ENCODE measurements at regions not wholly inside any gene's neighbourhood (a gene's known extent, or its start where the extent isn't known, plus 50 kb on each side); places are given as distances from the start of the nearest gene placed in this dataset.

DNA sequence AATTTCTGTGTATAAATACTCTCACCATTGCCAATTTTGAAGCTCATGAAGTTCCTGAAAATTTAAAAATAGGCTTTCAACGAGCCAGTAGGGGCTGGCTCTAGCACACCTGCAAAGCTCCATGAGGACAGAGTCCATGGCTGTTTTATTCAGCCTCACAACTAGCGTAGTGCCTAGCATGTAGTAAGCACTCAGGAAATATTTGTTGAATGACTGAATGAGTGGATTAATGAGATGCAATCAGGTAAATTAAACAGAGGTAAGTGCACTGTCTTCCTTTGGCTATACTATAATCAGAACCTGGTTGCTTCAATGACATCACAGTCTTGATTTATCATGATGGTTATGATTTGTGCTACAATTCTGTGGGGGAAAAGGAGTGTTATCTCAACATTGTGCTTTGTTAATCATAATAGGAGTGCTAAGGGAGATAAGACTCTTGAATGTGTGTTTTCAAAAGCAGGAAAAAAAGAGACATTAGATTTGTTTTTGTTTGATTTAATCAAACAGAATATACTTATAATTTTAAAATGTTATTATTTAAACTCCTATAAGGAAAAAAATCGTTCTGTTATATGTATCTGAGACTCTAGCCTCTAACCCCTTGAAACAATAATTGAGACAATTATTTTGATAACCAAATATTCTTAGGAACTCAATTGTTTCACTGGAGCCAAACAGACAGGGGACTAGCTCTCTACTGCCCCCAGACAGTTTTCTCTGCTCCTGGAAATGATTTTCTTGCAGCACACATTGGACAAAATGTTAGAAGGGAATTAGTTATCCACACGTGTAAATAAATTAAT lies 171.7 kb upstream of the ATP11B start:
- TF ChIP-seq SPI1 (IDR thresholded peaks at IDR 0.05; ENCODE audit: borderline replicate concordance, low read depth) (no peak), GABPA (IDR thresholded peaks at IDR 0.05; ENCODE audit: low read depth) (no peak), POLR2AphosphoS5 (IDR thresholded peaks at IDR 0.05; ENCODE audit: low read depth) (no peak)
- TF ChIP-seq, protein P1, sequence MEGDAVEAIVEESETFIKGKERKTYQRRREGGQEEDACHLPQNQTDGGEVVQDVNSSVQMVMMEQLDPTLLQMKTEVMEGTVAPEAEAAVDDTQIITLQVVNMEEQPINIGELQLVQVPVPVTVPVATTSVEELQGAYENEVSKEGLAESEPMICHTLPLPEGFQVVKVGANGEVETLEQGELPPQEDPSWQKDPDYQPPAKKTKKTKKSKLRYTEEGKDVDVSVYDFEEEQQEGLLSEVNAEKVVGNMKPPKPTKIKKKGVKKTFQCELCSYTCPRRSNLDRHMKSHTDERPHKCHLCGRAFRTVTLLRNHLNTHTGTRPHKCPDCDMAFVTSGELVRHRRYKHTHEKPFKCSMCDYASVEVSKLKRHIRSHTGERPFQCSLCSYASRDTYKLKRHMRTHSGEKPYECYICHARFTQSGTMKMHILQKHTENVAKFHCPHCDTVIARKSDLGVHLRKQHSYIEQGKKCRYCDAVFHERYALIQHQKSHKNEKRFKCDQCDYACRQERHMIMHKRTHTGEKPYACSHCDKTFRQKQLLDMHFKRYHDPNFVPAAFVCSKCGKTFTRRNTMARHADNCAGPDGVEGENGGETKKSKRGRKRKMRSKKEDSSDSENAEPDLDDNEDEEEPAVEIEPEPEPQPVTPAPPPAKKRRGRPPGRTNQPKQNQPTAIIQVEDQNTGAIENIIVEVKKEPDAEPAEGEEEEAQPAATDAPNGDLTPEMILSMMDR (IDR thresholded peaks at IDR 0.05; ENCODE audit: insufficient read depth, low read length), result no peak
- TF ChIP-seq, protein P2, sequence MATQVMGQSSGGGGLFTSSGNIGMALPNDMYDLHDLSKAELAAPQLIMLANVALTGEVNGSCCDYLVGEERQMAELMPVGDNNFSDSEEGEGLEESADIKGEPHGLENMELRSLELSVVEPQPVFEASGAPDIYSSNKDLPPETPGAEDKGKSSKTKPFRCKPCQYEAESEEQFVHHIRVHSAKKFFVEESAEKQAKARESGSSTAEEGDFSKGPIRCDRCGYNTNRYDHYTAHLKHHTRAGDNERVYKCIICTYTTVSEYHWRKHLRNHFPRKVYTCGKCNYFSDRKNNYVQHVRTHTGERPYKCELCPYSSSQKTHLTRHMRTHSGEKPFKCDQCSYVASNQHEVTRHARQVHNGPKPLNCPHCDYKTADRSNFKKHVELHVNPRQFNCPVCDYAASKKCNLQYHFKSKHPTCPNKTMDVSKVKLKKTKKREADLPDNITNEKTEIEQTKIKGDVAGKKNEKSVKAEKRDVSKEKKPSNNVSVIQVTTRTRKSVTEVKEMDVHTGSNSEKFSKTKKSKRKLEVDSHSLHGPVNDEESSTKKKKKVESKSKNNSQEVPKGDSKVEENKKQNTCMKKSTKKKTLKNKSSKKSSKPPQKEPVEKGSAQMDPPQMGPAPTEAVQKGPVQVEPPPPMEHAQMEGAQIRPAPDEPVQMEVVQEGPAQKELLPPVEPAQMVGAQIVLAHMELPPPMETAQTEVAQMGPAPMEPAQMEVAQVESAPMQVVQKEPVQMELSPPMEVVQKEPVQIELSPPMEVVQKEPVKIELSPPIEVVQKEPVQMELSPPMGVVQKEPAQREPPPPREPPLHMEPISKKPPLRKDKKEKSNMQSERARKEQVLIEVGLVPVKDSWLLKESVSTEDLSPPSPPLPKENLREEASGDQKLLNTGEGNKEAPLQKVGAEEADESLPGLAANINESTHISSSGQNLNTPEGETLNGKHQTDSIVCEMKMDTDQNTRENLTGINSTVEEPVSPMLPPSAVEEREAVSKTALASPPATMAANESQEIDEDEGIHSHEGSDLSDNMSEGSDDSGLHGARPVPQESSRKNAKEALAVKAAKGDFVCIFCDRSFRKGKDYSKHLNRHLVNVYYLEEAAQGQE (IDR thresholded peaks at IDR 0.05; ENCODE audit: insufficient replicate concordance, low read depth), result no peak
- no peak overlapping the region for H3K4me3 ChIP-seq (replicated peaks; ENCODE audit: insufficient read depth, low read length)
- no peak overlapping the region for H3K27ac ChIP-seq (replicated peaks)
- H3K27me3 ChIP-seq (ENCODE audit: insufficient read depth, poor library complexity, severe bottlenecking), result no peaks in the 10 kb centered on the region
- no peak for DNase-seq (ENCODE audit: low read depth in 1 of 2, low spot score in 1 of 2)

DNA sequence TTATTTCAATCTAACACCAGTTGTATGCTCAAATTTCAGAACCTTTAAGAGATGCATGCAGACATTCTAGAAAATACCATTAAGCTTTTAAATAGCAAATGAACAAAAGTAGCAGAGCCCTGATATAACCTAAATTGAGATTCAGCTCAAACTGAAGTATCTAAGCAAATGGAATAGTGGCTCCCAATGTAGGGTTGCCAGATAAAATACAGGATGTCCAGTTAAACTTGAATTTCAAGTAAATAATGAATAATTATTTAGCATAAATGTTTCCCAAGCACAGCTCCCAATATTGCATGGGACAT lies 171.1 kb upstream of the ATP11B start:
- Histone ChIP-seq H3K4me3 (replicated peaks; ENCODE audit: insufficient read depth, low read length) (no peak overlapping the region), H3K27ac (replicated peaks) (no peak overlapping the region), H3K27me3 (ENCODE audit: insufficient read depth, poor library complexity, severe bottlenecking) (no peaks in the 10 kb centered on the region)
- DNase-seq (ENCODE audit: low read depth in 1 of 2, low spot score in 1 of 2), result no peak
- no peak for TF ChIP-seq SPI1 (IDR thresholded peaks at IDR 0.05; ENCODE audit: borderline replicate concordance, low read depth)
- TF ChIP-seq, protein P1 (IDR thresholded peaks at IDR 0.05; ENCODE audit: insufficient read depth, low read length), result no peak
- no peak for TF ChIP-seq POLR2AphosphoS5 (IDR thresholded peaks at IDR 0.05; ENCODE audit: low read depth)
- TF ChIP-seq, protein P2 (IDR thresholded peaks at IDR 0.05; ENCODE audit: insufficient replicate concordance, low read depth), result no peak
- TF ChIP-seq GABPA (IDR thresholded peaks at IDR 0.05; ENCODE audit: low read depth), result no peak

DNA sequence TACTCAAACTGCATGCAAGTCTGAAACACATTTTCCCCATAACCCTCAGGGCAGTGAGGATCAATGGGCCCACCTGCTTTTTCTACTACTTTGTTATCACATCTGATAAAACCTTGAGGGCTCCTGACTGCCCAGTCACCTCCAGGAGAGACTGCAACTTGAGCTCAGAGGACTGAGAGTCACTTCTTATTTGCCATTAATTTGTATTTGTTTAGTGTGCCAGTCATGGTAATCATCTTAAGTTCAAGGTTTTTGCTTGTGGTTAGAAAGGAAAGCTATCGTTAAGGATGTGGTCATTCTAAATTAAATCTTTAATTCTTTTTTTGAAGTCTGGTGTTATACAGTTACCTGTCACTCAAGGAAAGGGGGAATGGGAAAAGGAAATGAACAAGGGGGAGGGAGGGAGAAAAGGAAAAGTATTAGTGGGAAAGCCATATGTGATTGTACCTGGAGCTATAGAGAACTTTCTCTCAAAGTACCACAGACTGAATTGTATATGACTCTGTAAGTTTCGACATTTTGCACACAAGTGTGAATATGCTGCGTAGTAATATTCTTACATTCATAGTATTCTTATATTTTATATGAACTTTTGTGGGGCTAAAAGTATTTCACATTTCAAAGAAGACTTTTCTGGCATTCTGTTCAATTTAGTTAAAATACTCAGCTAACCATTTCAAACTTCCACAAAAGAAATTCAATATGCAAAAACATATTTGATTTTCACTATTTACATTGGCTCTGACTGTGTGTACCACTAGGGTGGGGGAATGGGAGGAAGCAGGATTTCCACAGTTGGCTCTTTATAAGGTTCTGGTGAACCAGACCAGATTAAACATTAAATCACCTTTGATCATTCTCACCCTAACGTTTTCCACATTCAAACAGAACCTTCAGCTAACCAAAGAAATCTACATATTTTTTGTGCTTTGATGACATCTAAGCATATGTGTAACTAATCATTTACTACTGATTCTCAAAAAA lies 166.5 kb upstream of the ATP11B start:
- Histone ChIP-seq H3K4me3 (replicated peaks; ENCODE audit: insufficient read depth, low read length) (no peak overlapping the region), H3K27me3 (ENCODE audit: insufficient read depth, poor library complexity, severe bottlenecking) (no peaks in the 10 kb centered on the region), H3K27ac (replicated peaks) (no peak overlapping the region)
- TF ChIP-seq GABPA (IDR thresholded peaks at IDR 0.05; ENCODE audit: low read depth) (no peak), SPI1 (IDR thresholded peaks at IDR 0.05; ENCODE audit: borderline replicate concordance, low read depth) (no peak), POLR2AphosphoS5 (IDR thresholded peaks at IDR 0.05; ENCODE audit: low read depth) (no peak)
- TF ChIP-seq, protein P2 (IDR thresholded peaks at IDR 0.05; ENCODE audit: insufficient replicate concordance, low read depth), result no peak
- TF ChIP-seq, protein P1 (IDR thresholded peaks at IDR 0.05; ENCODE audit: insufficient read depth, low read length), result no peak
- no peak for DNase-seq (ENCODE audit: low read depth in 1 of 2, low spot score in 1 of 2)

Measured in HL-60 (cell line).